GM10248 (cell line): ENCODE measurements at regions not wholly inside any gene's neighbourhood (a gene's known extent, or its start where the extent isn't known, plus 50 kb on each side); places are given as distances from the start of the nearest gene placed in this dataset.

Experiments
- CTCF ChIA-PET: fragments of 300-600 bp; sonication (Branson Sonifier 250); formaldehyde crosslinking; extraction: SDS; loops from one replicate; lab custom pipeline; 2021; ENCODE audit warnings: antibody characterized with exemption; lab: Yijun Ruan, JAX
- POLR2A ChIA-PET: fragments of 350-650 bp; sonication (Branson Sonifier 250); formaldehyde crosslinking; extraction: SDS; loops from one replicate; lab custom pipeline; 2020; ENCODE audit warnings: antibody characterized with exemption; lab: Yijun Ruan, JAX
- DNase-seq: peaks from one replicate; pipeline ENCODE4 v3.0.0; 2012; ENCODE audit errors: extremely low spot score
- CTCF ChIP-seq: IDR thresholded peaks from 2 replicates; pipeline ENCODE4 v1.5.1; 2012; ENCODE audit warnings: mild to moderate bottlenecking, low read depth; ENCODE audit errors: extremely low read depth, missing control alignments, control extremely low read depth

DNA sequence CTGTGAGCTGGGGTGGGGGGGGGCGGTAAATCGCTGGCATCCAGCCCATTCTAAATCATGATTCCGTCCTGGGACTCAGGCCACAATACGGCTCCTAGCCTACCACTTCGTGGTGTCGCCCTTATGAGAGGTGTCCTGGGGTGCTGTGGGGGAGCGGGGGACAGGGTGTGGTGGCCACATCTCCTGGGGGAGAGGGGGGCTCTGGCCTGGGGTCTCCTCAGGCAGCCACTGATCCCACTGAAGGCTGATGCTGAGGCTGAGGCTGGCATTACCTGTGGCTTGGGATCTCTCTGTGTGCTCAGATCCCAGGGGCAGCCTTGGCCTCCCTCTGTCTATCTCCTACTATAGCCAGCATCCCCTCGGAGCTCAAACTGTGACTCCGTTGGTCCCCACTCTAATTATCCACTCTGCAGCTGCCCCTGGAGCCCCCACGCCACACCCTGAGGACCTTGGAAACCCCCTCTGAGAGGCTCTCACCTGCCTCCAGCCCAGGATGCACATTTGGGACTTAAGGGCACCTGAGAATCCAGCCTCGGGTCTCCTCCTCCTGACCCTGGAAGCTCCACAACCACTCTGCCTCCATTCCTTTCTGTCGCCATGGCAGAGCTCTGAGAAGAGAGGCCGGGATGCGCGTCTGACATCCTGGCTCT, 249.3 kb upstream of the TCERG1L start:
- no peak for TF ChIP-seq CTCF
- no peak for DNase-seq
- CTCF ChIA-PET = no interaction called here
- POLR2A ChIA-PET = no interaction called here

GRCh38 chr10:131561897-131562296, 250.4 kb upstream of the TCERG1L start:
- CTCF ChIA-PET = no interaction called here
- no peak for DNase-seq
- POLR2A ChIA-PET = no interaction called here
- no peak for TF ChIP-seq CTCF

DNA sequence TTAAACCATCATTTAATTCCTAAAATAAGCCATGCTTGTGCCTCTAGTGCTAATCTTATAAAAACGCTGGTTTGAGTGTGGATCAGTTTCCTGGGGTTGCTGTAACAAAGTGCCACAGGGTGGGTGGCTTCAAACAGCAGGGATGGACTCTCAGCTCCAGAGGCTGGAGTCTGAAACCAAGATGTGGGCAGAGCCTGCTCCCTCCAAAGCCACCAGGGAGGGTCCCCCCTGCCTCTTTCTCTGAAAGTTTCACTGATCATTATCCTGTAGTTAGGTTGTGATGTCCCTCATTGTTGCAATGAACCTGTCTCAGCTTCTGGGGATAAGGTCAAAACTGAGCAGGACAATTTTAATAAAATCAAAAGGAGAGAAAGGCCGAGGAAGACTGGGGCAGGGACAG, 251.9 kb upstream of the TCERG1L start:
- CTCF ChIA-PET = no interaction called here

GRCh38 chr10:131567279-131568162, 256.0 kb upstream of the TCERG1L start:
- no peak for TF ChIP-seq CTCF
- no peak for DNase-seq
- ChIA-PET POLR2A (no interaction called here), CTCF (no interaction called here)

More for the DNA sequence above, 251.9 kb upstream of the TCERG1L start:
- POLR2A ChIA-PET = no interaction called here
- no peak for TF ChIP-seq CTCF
- no peak for DNase-seq

GRCh38 chr10:131568866-131569265, 257.3 kb upstream of the TCERG1L start:
- CTCF ChIA-PET = no interaction called here
- POLR2A ChIA-PET = no interaction called here
- no peak for DNase-seq
- TF ChIP-seq CTCF = no peak

GRCh38 chr10:131569851-131570715, 258.6 kb upstream of the TCERG1L start:
- DNase-seq = no peak
- ChIA-PET CTCF (interaction anchor here (1.0 kb wide), 1 partner anchor 1379 kb away, joined by 3 read pairs; no protein-coding TSS in a partner anchor), POLR2A (no interaction called here)
- TF ChIP-seq CTCF = no peak
